ENCODE measurements at regions not wholly inside any gene's neighbourhood (a gene's known extent, or its start where the extent isn't known, plus 50 kb on each side); places are given as distances from the start of the nearest gene placed in this dataset.

- H4K20me1 ChIP-seq (ENCODE audit: insufficient read depth, low read length), result no peaks in the 10 kb centered on the region
- no peak overlapping the region for H3K27ac ChIP-seq (ENCODE audit: low read depth, low read length, poor library complexity, severe bottlenecking)
- intact Hi-C loops (cut with micrococcal nuclease; ENCODE audit: unreplicated experiment), result no loop called here
- H2AFZ ChIP-seq (ENCODE audit: low read length), result no peak overlapping the region
- CTCF ChIA-PET (ENCODE audit: unreplicated experiment), result no interaction called here
- POLR2A ChIA-PET, result no interaction called here
- H3K4me1 ChIP-seq (ENCODE audit: insufficient read depth, low read length, poor library complexity, severe bottlenecking), result no peaks in the 10 kb centered on the region
- BruUV-seq (replicated peaks), result no TSS peak
- no peak overlapping the region for H3K4me3 ChIP-seq (ENCODE audit: low read depth, low read length, poor library complexity, severe bottlenecking)
- H3K4me2 ChIP-seq (ENCODE audit: low read length), result no peak overlapping the region
- H3K9me2 ChIP-seq (ENCODE audit: insufficient read depth, low read length), result no peaks in the 10 kb centered on the region
- no peaks in the 10 kb centered on the region for H3K79me2 ChIP-seq (ENCODE audit: insufficient read depth, low read depth, low read length)
- no peaks in the 10 kb centered on the region for H3K9me3 ChIP-seq (ENCODE audit: low read length)
- no peak for TF ChIP-seq EZH2phosphoT487 (IDR thresholded peaks at IDR 0.05; ENCODE audit: borderline replicate concordance, low read depth, low read length)
- H3K36me3 ChIP-seq (ENCODE audit: insufficient read depth, low read length), result no peaks in the 10 kb centered on the region
- no peak for DNase-seq (ENCODE audit: low spot score)
Measured at GRCh38 chr1:209257454-209257853, 326.1 kb upstream of the CAMK1G start.

GRCh38 chr1:209260136-209260535 is 323.4 kb upstream of the CAMK1G start:
- POLR2A ChIA-PET, result interaction anchor here (0.7 to 2.7 kb wide), 2 partner anchors 11 to 19 kb away, joined by 4 to 6 read pairs; no protein-coding TSS in a partner anchor
- no peak overlapping the region for H3K27ac ChIP-seq (ENCODE audit: low read depth, low read length, poor library complexity, severe bottlenecking)
- TF ChIP-seq EZH2phosphoT487 (IDR thresholded peaks at IDR 0.05; ENCODE audit: borderline replicate concordance, low read depth, low read length) (no peak), CTCF (conservative IDR thresholded peaks at IDR 0.05; ENCODE audit: low read length) (no peak)
- DNase-seq (ENCODE audit: low spot score), result no peak
- no peaks in the 10 kb centered on the region for H3K4me1 ChIP-seq (ENCODE audit: insufficient read depth, low read length, poor library complexity, severe bottlenecking)
- H3K79me2 ChIP-seq (ENCODE audit: insufficient read depth, low read depth, low read length), result no peaks in the 10 kb centered on the region
- H3K4me3 ChIP-seq (ENCODE audit: low read depth, low read length, poor library complexity, severe bottlenecking), result no peak overlapping the region
- no peaks in the 10 kb centered on the region for H3K9me3 ChIP-seq (ENCODE audit: low read length)
- H4K20me1 ChIP-seq (ENCODE audit: insufficient read depth, low read length), result no peaks in the 10 kb centered on the region
- CTCF ChIA-PET (ENCODE audit: unreplicated experiment), result no interaction called here
- no TSS peak for BruUV-seq (replicated peaks)
- H2AFZ ChIP-seq (ENCODE audit: low read length), result no peak overlapping the region
- intact Hi-C loops (cut with micrococcal nuclease; ENCODE audit: unreplicated experiment), result no loop called here
- H3K9me2 ChIP-seq (ENCODE audit: insufficient read depth, low read length), result no peaks in the 10 kb centered on the region
- H3K4me2 ChIP-seq (ENCODE audit: low read length), result no peak overlapping the region
- H3K36me3 ChIP-seq (ENCODE audit: insufficient read depth, low read length), result no peaks in the 10 kb centered on the region

- no peaks in the 10 kb centered on the region for H3K9me2 ChIP-seq (ENCODE audit: insufficient read depth, low read length)
- ChIA-PET CTCF (ENCODE audit: unreplicated experiment) (no interaction called here), POLR2A (no interaction called here)
- no peaks in the 10 kb centered on the region for H3K4me1 ChIP-seq (ENCODE audit: insufficient read depth, low read length, poor library complexity, severe bottlenecking)
- H3K4me2 ChIP-seq (ENCODE audit: low read length), result no peak overlapping the region
- intact Hi-C loops (cut with micrococcal nuclease; ENCODE audit: unreplicated experiment), result no loop called here
- no peaks in the 10 kb centered on the region for H3K79me2 ChIP-seq (ENCODE audit: insufficient read depth, low read depth, low read length)
- no peaks in the 10 kb centered on the region for H4K20me1 ChIP-seq (ENCODE audit: insufficient read depth, low read length)
- no peak overlapping the region for H3K4me3 ChIP-seq (ENCODE audit: low read depth, low read length, poor library complexity, severe bottlenecking)
- H3K36me3 ChIP-seq (ENCODE audit: insufficient read depth, low read length), result no peaks in the 10 kb centered on the region
- no peaks in the 10 kb centered on the region for H3K9me3 ChIP-seq (ENCODE audit: low read length)
- TF ChIP-seq EZH2phosphoT487 (IDR thresholded peaks at IDR 0.05; ENCODE audit: borderline replicate concordance, low read depth, low read length) (no peak), CTCF (conservative IDR thresholded peaks at IDR 0.05; ENCODE audit: low read length) (no peak)
- H2AFZ ChIP-seq (ENCODE audit: low read length), result no peak overlapping the region
- no peak overlapping the region for H3K27ac ChIP-seq (ENCODE audit: low read depth, low read length, poor library complexity, severe bottlenecking)
- no TSS peak for BruUV-seq (replicated peaks)
- no peak for DNase-seq (ENCODE audit: low spot score)
Measured at GRCh38 chr1:209262631-209263030, 320.9 kb upstream of the CAMK1G start.
